ENCODE measurements at regions not wholly inside any gene's neighbourhood (a gene's known extent, or its start where the extent isn't known, plus 50 kb on each side); places are given as distances from the start of the nearest gene placed in this dataset.

GRCh38 chr2:155583674-155584195 is 748.8 kb downstream of the NR4A2 start:
- TF ChIP-seq RFX5 (IDR thresholded peaks at IDR 0.05; ENCODE audit: low read depth, low read length): no peak
- no peak for TF ChIP-seq RAD21 (IDR thresholded peaks at IDR 0.05; ENCODE audit: low read length)
- TF ChIP-seq CTCF (conservative IDR thresholded peaks at IDR 0.05; ENCODE audit: low read depth, low read length): no peak
- no peak for TF ChIP-seq POLR2A (IDR thresholded peaks at IDR 0.05; ENCODE audit: low read depth, low read length)
- TF ChIP-seq RCOR1 (IDR thresholded peaks at IDR 0.05; ENCODE audit: insufficient replicate concordance, low read length): no peak
- TF ChIP-seq MAFK (IDR thresholded peaks at IDR 0.05; ENCODE audit: low read depth, low read length): no peak
- TF ChIP-seq MAZ (IDR thresholded peaks at IDR 0.05; ENCODE audit: borderline replicate concordance, low read depth, low read length): no peak
- TF ChIP-seq CEBPB (IDR thresholded peaks at IDR 0.05; ENCODE audit: low read depth, low read length): no peak
- no peak for TF ChIP-seq ELK1 (IDR thresholded peaks at IDR 0.05; ENCODE audit: borderline replicate concordance, low read depth, low read length)
- TF ChIP-seq USF2 (IDR thresholded peaks at IDR 0.05; ENCODE audit: low read depth, low read length): no peak
- no peak for TF ChIP-seq FOS (IDR thresholded peaks at IDR 0.05; ENCODE audit: low read depth, low read length)

All from IMR-90 (cell line).